ENCODE measurements at regions not wholly inside any gene's neighbourhood (a gene's known extent, or its start where the extent isn't known, plus 50 kb on each side); places are given as distances from the start of the nearest gene placed in this dataset.
"Not testable (repeated sequence)": the region's sequence is repeated elsewhere in the genome, so short reads cannot be mapped to it uniquely, and the experiment has no call there.

GRCh38 chr15:88965097-88965496, 51.9 kb upstream of the MFGE8 start:
- H3K4me3 ChIP-seq (ENCODE audit: low read depth, low read length), result not testable (repeated sequence)
- DNase-seq (ENCODE audit: low read depth), result peak; percentile 16

GRCh38 chr15:88970232-88970631, 57.1 kb upstream of the MFGE8 start:
- no peak for DNase-seq (ENCODE audit: low read depth)
- H3K4me3 ChIP-seq (ENCODE audit: low read depth, low read length), result no peak overlapping the region
- TF ChIP-seq CTCF (conservative IDR thresholded peaks at IDR 0.05; ENCODE audit: low read depth, low read length), result no peak

GRCh38 chr15:88974392-88974791, 61.2 kb upstream of the MFGE8 start:
- peak; percentile 46 for DNase-seq (ENCODE audit: low read depth)
- H3K4me3 ChIP-seq (ENCODE audit: low read depth, low read length), result no peak overlapping the region
- TF ChIP-seq CTCF (conservative IDR thresholded peaks at IDR 0.05; ENCODE audit: low read depth, low read length), result no peak

- H3K4me3 ChIP-seq (ENCODE audit: low read depth, low read length), result no peak overlapping the region
- no peak for DNase-seq (ENCODE audit: low read depth)
- TF ChIP-seq CTCF (conservative IDR thresholded peaks at IDR 0.05; ENCODE audit: low read depth, low read length), result no peak
These were observed 62.7 kb upstream of the MFGE8 start for GRCh38 chr15:88975891-88976290.

GRCh38 chr15:88976656-88977055, 63.5 kb upstream of the MFGE8 start:
- no peak for DNase-seq (ENCODE audit: low read depth)
- no peak for TF ChIP-seq CTCF (conservative IDR thresholded peaks at IDR 0.05; ENCODE audit: low read depth, low read length)
- H3K4me3 ChIP-seq (ENCODE audit: low read depth, low read length), result no peak overlapping the region

GRCh38 chr15:88979674-88980073, 66.5 kb upstream of the MFGE8 start:
- no peak for DNase-seq (ENCODE audit: low read depth)
- H3K4me3 ChIP-seq (ENCODE audit: low read depth, low read length), result no peak overlapping the region
- no peak for TF ChIP-seq CTCF (conservative IDR thresholded peaks at IDR 0.05; ENCODE audit: low read depth, low read length)

- no peak for DNase-seq (ENCODE audit: low read depth)
- no peak for TF ChIP-seq CTCF (conservative IDR thresholded peaks at IDR 0.05; ENCODE audit: low read depth, low read length)
- H3K4me3 ChIP-seq (ENCODE audit: low read depth, low read length), result no peak overlapping the region
These were observed 67.3 kb upstream of the MFGE8 start for GRCh38 chr15:88980498-88980897.

All from choroid plexus epithelial cell (primary cell).